Kidney (tissue), 13 donors: ENCODE measurements at regions not wholly inside any gene's neighbourhood (a gene's known extent, or its start where the extent isn't known, plus 50 kb on each side); places are given as distances from the start of the nearest gene placed in this dataset.

ENCODE experiments used
- DNase-seq, 5 donors: peaks; one replicate each; pipeline ENCODE4 v3.0.0-alpha.2; 2013 to 2020
- FAIRE-seq: peaks from 2 replicates; lab custom pipeline; 2012; peaks lifted over from hg19 to GRCh38; lab: Jason Lieb, UNC
- H3K27ac ChIP-seq, 2 donors: one replicate each; pipeline ENCODE4 v1.7.0; 2013; ENCODE audit warnings: low read depth in 2 of 2, low read length in 2 of 2, inconsistent platforms in 1 of 2
- H3K27me3 ChIP-seq: one replicate; pipeline ENCODE4 v1.7.1; 2013; ENCODE audit warnings: low read length, inconsistent platforms; ENCODE audit not compliant: control insufficient read depth, insufficient read depth
- H3K36me3 ChIP-seq, 3 donors: one replicate each; pipeline versions ENCODE4 v1.7.0 to v1.7.1; 2013; ENCODE audit warnings: low read length in 3 of 3, control low read depth in 1 of 3, inconsistent platforms in 1 of 3; ENCODE audit not compliant: insufficient read depth in 3 of 3, control insufficient read depth in 2 of 3
- H3K4me1 ChIP-seq, 3 donors: one replicate each; pipeline versions ENCODE4 v1.7.0 to v1.7.1; 2013; ENCODE audit warnings: low read length in 3 of 3, inconsistent platforms in 1 of 3, low read depth in 1 of 3; ENCODE audit not compliant: control insufficient read depth in 2 of 3, insufficient read depth in 2 of 3
- H3K4me3 ChIP-seq, 3 donors: one replicate each; pipeline versions ENCODE4 v1.7.0 to v1.8.1; 2013; ENCODE audit warnings: low read length in 3 of 3, control low read depth in 1 of 3, inconsistent platforms in 1 of 3
- H3K9ac ChIP-seq, 3 donors: one replicate each; pipeline versions ENCODE4 v1.7.0 to v1.7.1; 2013; ENCODE audit warnings: low read length in 3 of 3, control low read depth in 1 of 3, inconsistent platforms in 1 of 3
- H3K9me3 ChIP-seq, 3 donors: one replicate each; pipeline versions ENCODE4 v1.7.0 to v1.7.1; 2013; ENCODE audit warnings: low read length in 3 of 3, control low read depth in 1 of 3, inconsistent platforms in 1 of 3; ENCODE audit not compliant: control insufficient read depth in 2 of 3, insufficient read depth in 1 of 3
- intact Hi-C: fragments of 100-400 bp; cut with DNase I; formaldehyde crosslinking; loops from one replicate; pipeline ENCODE4 v1.11.1; 2022
- TF ChIP-seq, protein P1 (sequence below): IDR thresholded peaks from 3 replicates; pipeline ENCODE4 v1.5.1; 2012; ENCODE audit warnings: mild to moderate bottlenecking, moderate library complexity, borderline replicate concordance; ENCODE audit not compliant: insufficient read depth; ENCODE audit errors: extremely low read depth
- donor health status: control.
- donor health status: control.
- donor health status: control.
- donor health status: control.
- donor health status: control.
- donor health status: DM: yes; HTN: yes; CAD: no.
- donor health status: Normal renal cell carcinoma (clear cell type).

- no peaks in the 10 kb centered on the region for H3K9me3 ChIP-seq
- no peaks in the 10 kb centered on the region for H3K4me1 ChIP-seq
- no peak overlapping the region for H3K9ac ChIP-seq
- no peak overlapping the region for H3K4me3 ChIP-seq
- no peak overlapping the region for H3K27ac ChIP-seq
- TF ChIP-seq, protein P1, sequence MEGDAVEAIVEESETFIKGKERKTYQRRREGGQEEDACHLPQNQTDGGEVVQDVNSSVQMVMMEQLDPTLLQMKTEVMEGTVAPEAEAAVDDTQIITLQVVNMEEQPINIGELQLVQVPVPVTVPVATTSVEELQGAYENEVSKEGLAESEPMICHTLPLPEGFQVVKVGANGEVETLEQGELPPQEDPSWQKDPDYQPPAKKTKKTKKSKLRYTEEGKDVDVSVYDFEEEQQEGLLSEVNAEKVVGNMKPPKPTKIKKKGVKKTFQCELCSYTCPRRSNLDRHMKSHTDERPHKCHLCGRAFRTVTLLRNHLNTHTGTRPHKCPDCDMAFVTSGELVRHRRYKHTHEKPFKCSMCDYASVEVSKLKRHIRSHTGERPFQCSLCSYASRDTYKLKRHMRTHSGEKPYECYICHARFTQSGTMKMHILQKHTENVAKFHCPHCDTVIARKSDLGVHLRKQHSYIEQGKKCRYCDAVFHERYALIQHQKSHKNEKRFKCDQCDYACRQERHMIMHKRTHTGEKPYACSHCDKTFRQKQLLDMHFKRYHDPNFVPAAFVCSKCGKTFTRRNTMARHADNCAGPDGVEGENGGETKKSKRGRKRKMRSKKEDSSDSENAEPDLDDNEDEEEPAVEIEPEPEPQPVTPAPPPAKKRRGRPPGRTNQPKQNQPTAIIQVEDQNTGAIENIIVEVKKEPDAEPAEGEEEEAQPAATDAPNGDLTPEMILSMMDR = no peak
- DNase-seq (no peak), FAIRE-seq (no peak)
- H3K36me3 ChIP-seq = no peaks in the 10 kb centered on the region
- no peaks in the 10 kb centered on the region for H3K27me3 ChIP-seq
- intact Hi-C loops = no loop called here
These were observed 160.5 kb upstream of the MMS22L start for GRCh38 chr6:97443408-97444080.

DNA sequence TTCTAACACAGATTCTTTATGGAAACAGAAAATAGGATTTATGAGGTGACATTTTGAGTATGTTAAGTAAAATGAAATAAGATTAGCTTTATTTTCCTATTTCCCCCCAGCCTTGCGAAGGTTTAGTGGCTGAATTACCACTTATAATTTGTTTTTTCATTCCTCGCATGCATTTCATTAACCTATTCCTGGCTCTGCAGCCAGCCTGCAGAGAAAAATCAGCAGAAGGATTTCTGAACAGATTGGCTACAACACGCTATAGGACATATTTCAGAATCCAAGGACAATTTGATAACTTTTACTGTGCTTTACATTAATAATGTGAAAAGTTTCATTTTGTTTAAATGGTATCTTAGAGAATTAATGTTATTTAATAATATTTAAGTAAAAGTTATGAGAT lies 162.4 kb upstream of the MMS22L start:
- TF ChIP-seq, protein P1 = no peak
- DNase-seq (no peak), FAIRE-seq (no peak)
- H3K4me3 ChIP-seq = no peak overlapping the region
- H3K9ac ChIP-seq = no peak overlapping the region
- no peaks in the 10 kb centered on the region for H3K9me3 ChIP-seq
- H3K27me3 ChIP-seq = no peaks in the 10 kb centered on the region
- H3K36me3 ChIP-seq = no peaks in the 10 kb centered on the region
- H3K27ac ChIP-seq = no peak overlapping the region
- intact Hi-C loops = no loop called here
- H3K4me1 ChIP-seq = no peaks in the 10 kb centered on the region

DNA sequence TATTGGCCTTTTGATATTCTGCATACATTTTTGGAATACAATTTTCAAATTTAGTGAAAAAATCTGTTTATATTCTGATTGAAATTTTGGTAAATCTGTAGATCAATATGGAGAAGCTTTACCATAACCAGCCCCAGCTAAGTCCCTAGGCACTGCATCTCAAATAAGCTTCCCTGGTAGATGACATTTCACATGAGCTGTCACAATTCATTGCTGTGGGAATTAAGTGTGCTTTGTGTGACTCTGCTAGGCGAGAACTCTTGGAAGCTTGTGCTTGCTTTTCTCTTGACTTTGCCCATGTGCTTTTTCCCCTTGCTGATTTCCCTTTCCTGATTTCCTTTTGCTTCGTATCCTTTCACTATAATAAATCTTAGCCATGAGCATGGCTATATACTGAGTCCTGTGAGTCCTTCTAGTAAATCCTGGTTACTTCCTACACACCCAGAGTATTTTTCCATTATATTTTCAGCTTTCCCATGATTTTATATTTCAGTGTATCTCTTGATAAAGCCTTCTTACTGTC lies 166.5 kb upstream of the MMS22L start:
- intact Hi-C loops = no loop called here
- no peaks in the 10 kb centered on the region for H3K9me3 ChIP-seq
- no peaks in the 10 kb centered on the region for H3K27me3 ChIP-seq
- no peak overlapping the region for H3K27ac ChIP-seq
- H3K36me3 ChIP-seq = no peaks in the 10 kb centered on the region
- TF ChIP-seq, protein P1 = no peak
- FAIRE-seq (no peak), DNase-seq (no peak)
- H3K4me3 ChIP-seq = no peak overlapping the region
- no peak overlapping the region for H3K9ac ChIP-seq
- no peaks in the 10 kb centered on the region for H3K4me1 ChIP-seq
